ENCODE measurements at regions not wholly inside any gene's neighbourhood (a gene's known extent, or its start where the extent isn't known, plus 50 kb on each side); places are given as distances from the start of the nearest gene placed in this dataset.

DNA sequence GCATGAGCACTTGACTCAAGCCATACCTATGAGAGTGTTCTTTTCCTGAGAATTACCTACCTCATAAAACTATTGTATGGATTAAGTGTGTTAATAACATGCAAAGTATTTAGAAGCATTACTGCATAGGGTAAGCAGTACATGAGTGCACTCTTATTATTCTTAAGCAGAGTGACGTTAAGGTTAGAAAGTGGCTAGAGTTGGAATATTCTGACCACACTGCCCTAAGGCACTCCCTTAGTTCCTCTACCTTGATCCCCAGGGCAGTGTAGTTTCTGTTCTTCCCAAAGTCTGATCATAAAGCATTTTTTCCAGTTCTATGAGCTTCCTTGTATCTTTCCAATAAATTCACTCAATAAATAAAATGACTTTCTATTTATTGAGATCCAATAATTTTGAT is 189.2 kb downstream of the PCSK1 start:
- FAIRE-seq, result no peak

DNA sequence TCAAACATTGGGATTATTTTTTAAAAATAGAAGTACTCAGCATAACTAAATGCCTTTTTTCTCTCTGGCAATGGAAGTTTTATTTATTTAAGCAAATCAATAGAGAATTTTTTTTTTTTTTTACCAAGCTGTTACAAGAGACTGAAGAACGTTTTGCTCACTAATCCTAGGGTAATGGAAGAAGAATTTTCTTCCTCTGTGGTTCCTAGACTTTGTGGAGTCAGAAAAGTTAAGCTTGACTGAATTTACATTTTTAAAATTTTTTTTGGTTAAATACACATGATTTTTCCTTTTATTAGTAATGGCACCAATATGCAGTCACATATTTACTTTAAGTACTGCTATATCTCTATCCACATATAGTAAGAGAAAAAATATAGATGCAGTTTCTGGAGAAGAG is 189.8 kb downstream of the PCSK1 start:
- no peak for FAIRE-seq

DNA sequence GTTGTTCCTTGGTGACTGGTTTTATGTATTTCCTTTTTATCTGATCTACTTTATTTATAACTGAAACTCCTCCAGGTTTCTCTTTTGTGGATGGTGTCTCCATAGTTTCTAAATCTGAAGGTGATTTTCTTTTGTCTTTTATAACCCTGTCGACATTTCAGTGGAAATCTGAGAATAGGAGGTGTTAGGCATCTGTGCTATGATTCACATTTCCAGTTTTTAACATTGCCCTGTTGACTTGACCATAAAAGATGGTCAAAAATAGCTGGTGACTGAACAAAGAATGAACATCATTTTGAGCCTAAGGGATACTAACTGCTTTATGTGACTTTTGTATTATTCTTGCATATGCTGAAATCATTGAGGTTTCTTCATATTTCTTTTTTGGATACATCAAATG is 190.5 kb downstream of the PCSK1 start:
- no peak for FAIRE-seq

DNA sequence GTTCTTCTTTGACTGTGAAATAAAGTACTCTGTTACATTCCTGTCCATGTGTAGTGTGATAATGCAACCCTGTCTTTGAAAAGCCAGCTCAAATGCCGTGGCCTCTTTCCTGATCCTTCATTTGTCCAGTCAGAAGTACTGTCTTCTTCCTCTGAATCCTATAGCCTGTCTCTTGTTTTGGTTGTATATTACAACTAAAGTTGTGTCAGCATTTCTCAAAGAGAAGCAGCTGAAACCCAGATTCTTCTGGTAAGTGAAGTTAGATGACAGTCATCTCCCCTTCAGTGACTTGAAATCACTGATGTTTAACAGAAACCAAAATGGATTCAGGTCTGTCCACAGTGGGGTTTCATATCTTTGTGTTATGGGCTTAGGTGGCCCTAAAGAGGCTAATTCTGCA is 196.2 kb downstream of the PCSK1 start:
- no peak for FAIRE-seq

DNA sequence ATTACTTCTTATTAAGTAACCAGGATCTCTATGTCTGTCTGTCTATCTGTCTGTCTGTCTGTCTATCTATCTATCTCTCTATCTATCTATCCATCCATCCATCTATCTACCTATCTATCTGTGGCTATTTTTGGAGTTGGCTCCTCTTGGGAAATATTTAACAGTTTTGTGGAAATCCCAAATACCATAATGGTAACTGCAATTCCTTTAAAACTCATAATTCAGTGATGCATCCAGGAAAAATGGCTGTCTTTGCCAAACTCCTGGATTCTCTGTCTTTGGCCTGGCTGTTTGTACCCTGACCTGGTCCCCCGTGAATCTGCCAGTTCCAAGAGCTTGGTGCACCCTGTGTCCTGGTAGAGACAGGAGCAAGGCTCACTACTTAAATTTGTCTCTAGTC is 197.0 kb downstream of the PCSK1 start:
- no peak for FAIRE-seq

DNA sequence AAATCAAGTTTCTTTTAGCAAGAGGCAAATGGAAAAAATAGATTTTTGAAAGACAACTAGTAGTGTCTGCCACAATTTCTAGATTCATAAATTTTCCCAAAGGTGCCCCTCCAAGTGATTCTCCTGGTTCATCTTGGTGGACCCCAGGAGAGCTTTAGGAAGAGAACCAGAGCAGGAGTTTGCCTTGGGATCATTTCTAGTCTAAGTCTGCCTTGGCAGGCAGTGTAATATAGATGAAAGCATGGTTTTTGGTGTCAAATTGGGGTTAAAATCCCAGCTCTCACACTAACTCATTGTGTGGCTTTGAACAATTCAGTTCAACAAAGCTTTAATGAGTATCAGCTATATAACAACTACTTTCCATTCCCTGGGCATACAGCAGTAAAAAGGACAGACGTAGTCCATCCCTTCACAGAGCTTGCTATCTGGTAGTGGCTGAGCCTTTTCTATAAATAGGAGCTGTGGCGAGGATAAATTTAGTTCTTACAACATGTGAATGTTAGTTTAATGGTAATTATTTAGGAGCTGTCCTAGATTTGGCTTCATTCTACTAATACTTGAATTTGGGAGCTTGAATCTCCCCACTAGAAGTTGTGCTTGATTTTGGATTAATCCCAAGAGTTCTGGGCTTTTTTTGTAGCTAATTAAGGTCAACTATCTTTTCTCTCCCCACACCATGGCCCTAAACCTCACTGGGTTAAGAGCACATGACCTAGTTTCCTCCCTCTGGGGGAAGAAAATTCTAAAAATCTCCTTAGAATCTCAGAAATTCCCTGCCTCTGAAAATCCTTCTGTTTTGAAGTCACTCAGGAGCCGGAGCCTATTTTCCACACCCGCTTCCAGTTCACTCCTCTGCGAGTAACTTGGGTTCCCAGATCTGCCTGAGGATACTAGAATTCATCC is 197.8 kb downstream of the PCSK1 start:
- no peak for FAIRE-seq

DNA sequence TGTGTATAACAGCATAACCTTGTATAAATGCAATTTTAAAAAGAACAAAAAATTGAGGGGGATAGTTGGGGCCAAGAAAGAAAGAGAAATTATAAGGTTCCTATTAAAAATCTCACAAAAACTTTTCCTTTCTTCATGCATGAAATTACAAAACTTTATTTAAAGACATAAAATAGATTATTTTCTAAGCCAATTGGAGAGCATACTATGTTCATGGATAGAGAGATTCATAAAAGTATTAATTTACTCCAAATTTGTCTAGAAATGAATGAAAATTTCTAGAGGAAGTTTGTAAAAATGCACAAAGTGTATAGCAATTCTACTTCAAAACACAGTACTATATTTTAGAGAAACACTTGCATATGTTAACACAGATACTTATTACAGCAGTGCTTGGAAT is 200.4 kb downstream of the PCSK1 start:
- FAIRE-seq, result no peak

DNA sequence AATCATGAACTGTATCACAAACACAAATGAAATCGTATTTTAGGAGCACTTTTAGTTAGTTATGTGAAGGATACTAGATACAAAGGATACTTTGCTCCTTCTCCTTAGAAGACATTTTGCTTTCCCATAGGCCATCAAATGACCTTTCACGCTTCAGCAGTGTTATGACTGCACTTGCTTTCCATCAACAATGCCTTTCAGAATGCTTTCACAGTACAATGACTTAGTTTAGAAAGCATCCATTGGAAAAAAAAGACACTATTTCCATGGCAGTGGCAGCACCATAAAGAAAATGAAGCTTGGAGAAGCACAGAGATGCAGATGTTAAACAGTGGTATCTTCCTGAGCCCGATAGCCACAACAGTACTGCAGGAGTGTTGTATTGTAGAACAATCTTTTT is 203.9 kb downstream of the PCSK1 start:
- no peak for FAIRE-seq

DNA sequence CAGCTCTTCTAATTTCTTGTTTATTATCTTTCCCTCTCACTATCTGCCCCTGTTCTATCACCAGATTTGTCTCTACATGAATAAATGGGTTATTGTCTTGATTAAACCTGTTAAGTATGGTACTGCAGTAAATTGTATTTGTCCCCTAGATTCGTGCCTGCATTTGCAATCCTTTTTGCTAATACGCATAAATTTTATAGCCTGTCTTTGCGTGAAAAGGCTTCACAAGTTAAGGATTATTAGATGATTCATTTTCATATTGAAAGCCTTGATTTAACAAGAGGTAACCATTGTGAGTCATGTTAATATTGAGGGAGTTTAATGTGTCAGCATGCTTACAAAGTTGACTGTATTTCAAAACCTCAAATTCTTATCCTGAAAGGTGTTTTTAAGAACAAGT is 204.6 kb downstream of the PCSK1 start:
- FAIRE-seq, result no peak

DNA sequence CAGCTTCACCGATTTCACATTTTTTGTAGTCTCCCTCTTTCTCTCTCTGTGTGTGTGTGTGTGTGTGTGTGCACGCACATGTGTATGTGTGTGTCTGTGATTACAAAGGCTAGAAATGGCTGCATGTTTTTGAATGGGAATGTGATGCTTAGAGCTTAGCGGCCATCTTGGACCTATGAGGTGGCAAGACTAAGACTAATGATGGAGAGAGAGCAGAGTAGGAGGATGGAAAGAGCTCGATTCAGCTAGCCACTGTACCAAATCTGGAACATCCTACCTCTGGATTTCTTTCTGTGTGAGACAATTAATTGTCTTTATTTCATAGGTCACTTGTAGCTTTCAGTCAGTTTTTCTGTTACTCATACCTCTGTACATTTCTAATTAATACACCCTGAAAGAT is 205.1 kb downstream of the PCSK1 start:
- no peak for FAIRE-seq

DNA sequence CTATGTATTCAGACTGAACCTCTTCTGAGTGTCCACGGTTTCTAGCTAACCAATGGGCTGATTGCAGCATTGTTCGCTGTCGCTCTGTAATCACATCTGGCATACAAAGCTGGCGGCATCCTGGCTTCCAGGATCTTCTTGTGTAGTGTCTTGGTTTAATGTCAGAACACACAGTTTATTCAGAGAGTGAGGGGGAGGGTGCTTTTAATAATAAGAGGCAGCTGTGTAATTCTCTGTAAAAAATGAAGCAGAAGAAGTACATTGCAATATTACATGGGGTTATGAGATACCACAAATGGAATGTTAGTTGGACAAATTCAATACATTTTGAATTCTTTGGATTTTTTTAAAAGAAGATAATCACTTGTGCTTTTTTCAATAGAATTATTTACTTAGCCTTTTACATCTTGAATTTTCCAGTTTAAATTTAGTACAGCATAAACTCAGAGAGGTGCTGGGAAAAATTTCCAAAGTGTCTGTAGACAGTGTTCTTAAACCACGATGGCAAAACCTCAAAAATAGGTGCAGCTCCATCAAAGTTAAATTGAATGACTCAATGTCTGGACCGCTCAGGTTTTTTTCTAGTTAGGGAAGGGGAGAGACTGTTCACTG is 206.0 kb downstream of the PCSK1 start:
- no peak for FAIRE-seq

DNA sequence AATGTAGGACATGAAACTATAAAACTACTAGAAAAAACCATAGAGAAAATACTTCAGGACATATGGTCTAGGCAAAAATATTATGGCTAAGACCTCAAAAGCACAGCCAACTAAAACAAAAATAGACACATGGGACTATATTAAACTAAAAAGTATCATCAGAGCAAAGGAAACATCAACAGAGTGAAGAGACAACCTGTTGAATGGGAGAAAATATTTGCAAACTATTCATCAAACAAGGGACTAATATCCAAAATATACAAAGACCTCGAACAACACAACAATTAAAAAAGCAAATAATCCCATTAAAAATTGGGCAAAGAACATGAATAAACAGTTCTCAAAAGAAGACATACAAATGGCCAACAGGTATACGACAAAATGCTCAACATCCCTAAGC is 210.9 kb downstream of the PCSK1 start:
- no peak for FAIRE-seq

DNA sequence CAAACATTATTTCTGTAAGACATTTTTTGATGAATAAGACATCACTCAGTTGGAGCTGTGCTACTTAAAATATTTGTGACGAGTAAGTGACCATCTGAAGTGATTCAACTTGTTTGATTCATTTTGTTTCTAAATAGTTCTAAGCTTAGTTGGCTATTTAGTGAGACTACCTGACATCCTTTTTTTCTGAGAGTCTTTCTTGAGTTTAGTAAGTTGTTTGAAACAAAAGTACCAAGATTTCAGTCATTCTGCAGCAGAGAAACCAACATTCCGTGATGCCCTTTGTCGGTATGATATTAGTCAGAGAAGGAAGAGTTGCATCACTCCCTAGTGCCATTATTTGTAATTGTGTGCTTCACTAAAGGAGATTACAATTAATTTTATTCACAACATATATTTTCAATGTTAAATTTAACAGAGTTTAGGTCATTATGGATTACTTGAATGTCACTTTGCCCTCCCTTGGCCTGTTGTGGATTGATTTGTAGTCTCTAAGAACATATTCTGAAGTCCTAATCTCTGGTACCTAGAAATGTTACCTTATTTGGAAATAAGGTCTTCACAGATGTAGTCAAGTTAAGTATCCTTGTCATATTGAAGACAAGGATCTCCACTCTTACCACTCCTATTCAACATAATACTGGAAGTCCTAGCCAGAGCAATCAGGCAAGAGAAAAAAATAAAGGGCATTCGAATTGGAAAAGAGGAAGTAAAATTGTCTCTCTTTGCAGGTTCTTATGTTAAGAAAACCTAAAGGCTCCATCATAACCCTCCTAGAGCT is 212.2 kb downstream of the PCSK1 start:
- FAIRE-seq, result no peak

DNA sequence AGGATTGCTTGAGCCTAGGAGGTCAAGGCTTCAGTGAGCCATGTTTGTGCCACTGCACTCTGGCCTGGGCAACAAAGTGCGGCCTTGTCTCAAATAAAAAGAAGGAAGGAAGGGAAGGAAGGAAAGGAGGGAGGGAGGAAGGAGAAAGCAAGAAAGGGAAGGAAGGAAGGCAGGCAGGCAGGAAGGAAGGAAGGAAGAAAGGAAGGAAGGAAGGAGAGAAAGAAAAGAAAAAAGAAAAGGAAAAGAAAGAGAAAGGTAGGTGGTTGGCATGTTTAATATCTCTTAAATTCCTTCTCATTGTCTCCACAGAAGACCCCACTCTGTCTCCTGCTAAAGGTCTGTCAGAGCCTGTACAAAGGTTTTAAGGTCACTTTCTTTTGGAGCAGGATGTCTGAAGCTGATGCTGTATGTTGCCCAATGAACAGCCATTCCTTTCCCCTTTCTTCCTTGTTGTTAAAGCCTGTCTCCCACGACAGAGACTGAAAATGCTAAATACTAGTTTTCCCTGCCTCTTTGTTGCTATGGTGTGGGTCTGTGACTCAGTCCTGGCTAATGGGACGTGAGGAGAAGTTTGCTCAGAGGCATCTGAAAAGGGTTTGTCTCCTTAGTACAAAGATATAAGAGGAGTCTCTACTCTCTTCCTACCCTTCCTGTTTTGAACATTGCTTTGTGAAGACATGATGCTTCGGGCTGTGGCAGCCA is 213.3 kb downstream of the PCSK1 start:
- no peak for FAIRE-seq

DNA sequence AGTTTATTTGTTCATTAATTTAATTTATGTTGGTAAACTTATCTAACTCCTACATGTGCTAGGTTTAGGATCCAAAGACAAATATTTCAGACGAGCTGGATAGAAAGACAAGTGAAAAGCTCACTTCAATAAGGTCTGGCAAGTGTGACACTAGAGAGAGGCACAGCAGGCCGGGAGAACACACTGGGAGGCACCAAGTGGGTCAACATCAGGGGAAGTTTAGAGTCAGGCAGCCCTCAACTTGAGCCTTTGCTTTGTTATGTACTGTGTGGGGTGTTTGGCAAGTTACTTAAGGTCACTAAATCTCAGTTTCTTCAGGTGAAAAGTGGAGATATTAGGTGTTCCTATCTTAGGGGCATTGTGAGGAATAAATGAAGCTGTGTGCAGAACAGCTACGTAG is 214.4 kb downstream of the PCSK1 start:
- FAIRE-seq, result no peak

DNA sequence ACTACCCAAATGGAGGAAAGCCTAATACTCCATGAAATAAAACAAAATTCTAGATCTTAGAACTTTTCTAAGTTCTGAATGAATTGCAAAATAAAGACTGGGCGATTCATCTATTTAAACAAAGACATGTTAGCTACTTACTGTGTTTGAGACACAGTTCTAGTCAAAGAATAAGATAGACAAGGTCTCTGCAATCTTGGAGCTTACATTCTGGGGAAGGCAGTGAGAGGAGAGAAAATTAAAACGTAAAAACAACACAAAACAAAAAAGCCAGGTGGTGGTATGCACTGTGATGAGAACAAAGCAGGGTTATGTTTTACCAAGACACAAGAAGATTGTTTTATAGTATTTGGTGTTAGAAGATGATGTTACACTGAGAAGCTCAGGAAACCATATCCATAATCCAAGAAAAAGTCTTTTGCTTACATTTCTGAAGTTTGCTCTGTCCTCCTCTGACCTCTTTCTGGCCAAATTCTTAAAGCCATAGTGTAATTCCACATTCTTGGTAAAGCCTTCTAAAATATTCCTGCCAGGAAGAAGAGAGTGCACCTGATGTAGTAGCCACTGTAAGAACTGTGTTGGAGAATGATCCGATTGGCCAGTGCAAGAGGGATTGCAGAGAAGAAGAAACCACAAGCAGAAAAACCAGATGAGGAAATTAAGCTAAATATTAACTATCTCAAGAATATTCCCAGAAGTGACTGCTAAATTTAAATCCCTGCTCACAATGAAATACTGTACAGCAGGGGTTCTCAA is 218.4 kb downstream of the PCSK1 start:
- FAIRE-seq, result no peak

DNA sequence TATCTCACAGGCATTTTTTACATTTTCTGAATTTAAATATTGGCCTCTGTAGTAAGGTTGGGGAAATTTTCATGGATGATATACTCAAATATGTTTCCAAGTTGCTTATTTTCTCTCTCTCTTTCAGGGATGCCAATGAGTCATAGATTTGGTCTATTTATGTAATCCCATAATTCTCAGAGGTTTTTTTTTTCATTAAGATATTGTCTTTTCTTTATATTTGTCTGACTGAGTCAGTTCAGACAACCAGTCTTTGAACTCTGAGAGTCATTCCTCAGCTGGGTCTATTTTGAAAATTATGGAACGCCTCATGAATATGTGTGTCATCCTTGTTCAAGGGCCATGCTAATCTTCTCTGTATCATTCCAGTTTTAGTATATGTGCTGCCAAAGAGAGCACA is 223.2 kb downstream of the PCSK1 start:
- no peak for FAIRE-seq

DNA sequence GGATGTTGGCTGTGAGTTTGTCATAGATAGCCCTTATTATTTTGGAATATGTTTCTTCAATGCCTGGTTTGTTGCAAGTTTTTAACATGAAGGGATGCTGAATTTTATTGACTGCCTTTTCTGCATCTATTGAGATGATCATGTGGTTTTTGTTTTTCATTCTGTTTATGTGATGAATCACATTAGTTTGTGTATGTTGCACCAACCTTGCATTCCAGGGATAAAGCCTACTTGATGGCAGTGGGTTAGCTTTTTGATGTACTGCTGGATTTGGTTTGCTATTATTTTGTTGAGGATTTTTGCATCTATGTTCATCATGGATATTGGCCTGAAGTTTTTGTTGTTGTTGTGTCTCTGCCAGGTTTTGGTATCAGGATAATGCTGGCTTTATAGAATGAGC is 225.6 kb downstream of the PCSK1 start:
- no peak for FAIRE-seq

DNA sequence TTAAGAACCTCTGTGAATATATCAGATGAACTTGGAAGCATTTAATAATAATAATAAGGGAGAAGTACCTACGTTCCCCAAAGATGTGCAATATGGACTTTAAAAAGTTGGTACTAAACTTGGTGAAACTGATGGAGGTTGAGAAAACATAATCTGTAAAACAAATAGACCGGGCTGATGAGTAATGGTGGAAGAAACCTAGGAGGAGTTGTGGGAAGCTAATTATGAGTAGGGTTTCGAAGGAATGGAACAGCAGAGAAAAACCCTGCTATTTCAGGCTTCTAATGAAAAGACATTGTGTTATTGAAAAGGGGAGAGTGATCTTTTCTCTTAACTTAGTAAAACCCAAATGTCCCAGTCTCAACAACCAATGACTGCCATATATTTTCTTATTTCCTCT is 229.3 kb downstream of the PCSK1 start:
- no peak for FAIRE-seq

DNA sequence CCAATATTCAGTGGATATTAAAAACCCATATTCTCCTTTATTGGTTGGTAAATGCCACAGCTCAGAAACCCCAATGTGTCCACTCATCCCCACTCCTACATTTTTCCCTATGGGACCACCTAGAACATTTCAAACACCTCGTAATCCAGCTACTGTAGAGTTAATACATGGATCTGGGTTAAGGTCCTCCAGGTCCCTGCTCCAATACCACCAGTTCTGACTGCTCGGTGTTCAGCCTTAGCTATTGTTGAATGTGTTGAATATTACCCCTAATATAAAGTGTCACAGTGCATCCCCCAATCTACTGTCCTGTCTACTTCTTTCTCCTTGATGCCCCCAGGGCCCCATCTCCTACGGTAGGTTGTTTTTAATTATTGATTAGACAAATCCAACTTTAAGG is 231.5 kb downstream of the PCSK1 start:
- FAIRE-seq, result no peak

DNA sequence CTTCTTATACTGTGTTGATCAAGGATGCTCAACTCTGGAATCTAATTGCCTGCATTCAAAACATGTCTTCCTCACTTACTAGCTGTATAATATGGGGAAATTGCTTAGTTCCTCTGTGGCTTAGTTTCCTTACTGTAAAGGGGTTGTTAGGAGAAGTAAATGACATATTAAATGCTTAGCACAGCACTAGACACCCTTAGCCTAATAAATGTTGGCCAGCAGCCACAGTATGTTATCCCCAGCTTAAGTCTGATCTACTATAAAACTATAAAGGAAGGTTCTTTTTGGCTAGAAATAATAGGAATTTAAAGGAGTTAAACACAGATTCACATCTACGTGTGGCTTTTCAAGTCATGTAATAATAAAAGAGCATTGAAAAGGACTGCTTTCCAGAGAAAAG is 232.4 kb downstream of the PCSK1 start:
- no peak for FAIRE-seq

DNA sequence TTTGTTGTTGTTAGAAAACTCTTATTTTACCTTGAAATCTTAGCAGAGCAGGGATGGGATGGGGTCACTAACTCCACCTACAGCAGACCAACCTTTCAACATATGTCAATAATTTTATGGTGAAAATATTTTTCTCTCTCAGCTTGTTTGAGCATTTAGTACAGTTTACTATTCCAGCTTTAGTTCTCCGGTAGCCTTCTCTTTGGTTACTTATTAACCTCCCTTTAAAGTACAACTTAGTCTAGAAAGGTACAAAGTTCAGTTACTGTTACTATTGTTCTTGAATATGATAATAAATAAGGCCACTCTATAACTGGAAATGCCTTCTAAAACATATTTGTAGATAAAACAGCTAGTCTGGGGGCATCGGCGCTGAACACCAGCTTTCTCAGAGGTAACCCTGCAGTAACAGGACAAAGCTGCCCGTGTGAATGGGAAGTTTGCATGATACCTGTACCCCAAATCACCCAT is 233.3 kb downstream of the PCSK1 start:
- peak; percentile 70 for FAIRE-seq
